GM21529 (cell line): ENCODE measurements at regions not wholly inside any gene's neighbourhood (a gene's known extent, or its start where the extent isn't known, plus 50 kb on each side); places are given as distances from the start of the nearest gene placed in this dataset.
"Not testable (repeated sequence)": the region's sequence is repeated elsewhere in the genome, so short reads cannot be mapped to it uniquely, and the experiment has no call there.

Experiments
- ATAC-seq: cut with Tn5 transposase; IDR thresholded peaks from one replicate; pipeline ENCODE4 v1.9.1; 2021; ENCODE audit not compliant: unreplicated experiment

DNA sequence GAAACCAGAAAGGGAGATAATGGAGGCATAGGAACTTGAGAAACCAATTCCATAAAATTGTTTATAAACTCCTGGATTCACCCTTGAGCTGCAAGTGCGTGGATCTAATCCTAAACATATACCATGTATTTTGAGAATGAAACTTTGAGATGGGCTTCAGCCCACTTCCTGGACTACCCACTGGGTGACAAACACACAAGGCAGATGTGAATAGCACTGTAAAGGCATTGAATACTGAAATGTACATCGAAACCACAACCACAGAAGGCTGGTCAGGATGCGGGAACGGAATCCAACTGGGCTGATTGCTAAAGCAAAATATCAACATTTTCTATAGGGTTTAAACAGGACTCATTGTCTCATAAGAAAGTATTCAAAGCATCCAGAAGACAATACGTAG, 228.5 kb upstream of the ZEB2 start:
- no peak for ATAC-seq

DNA sequence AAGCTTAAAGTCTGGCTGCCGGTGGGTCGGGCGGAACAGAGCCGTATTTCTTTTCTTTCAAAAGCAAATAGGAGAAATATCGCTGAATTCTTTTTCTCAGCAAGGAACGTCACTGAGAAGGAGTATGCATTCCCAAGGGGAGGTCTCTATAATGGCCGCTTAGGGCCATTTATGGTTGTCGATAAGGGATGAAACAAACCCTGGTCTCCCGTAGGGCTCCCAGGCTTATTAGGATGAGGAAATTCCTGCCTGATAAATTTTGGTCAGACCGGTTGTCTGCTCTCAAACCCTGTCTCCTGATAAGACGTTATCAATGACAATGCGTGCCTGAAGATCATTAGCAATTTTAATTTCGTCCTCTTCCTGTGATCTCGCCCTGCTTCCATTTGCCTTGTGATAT, 227.7 kb upstream of the ZEB2 start:
- no peak for ATAC-seq

DNA sequence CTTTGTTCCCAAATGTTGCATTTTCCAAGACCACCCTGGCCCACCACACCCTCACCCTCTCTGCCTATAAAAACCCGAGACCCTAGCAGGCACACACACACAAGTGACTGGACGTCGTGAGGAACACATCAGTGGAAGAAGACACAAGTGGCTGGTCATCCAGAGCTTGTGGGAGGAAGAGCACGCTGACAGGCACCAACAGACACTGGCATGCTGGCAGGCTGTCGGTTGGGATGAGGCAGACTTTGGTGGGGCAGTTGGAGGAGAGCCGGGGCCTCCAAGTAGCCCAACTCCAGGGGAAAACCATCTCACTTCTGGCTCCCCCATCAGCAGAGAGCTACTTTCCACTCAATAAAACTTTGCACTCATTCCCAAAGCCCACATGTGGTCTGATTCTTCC, 225.5 kb upstream of the ZEB2 start:
- no peak for ATAC-seq

DNA sequence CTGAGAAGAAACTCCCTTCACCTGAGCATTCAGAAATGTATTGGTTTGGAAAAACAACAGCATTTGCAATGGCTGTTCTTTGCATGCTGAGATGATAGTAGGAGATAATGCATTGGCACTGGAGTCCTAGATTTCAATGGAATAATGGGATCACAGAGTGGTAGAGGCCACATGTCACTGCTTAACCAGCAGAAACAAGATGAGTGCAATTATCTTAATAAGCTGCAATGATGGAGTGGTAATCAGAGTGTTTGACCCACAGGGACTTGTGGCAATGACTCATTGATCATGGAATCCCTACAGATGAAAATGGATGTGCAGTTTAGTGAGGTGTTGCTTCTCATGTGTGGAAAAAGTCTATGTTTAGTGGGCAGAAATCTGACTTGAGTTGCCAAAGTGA, 218.8 kb upstream of the ZEB2 start:
- no peak for ATAC-seq

DNA sequence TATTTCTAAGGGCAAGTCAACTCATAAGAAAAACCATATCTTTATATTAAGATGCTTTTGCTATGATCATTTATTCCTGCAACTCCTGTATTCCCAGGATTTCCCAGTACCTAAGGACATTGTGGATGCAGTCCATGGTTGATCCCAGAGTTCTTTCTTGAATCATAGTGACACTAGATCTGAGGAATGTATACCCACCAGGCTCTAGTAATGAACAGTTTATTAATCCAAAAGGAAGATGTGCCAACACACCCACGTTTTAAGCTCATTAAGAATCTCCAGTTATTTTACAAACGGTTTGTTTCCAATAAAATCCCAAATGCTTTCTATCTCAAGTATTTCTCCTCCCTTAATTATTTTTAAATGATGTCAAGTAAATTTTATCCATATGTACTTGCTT, 210.8 kb upstream of the ZEB2 start:
- ATAC-seq, result no peak

DNA sequence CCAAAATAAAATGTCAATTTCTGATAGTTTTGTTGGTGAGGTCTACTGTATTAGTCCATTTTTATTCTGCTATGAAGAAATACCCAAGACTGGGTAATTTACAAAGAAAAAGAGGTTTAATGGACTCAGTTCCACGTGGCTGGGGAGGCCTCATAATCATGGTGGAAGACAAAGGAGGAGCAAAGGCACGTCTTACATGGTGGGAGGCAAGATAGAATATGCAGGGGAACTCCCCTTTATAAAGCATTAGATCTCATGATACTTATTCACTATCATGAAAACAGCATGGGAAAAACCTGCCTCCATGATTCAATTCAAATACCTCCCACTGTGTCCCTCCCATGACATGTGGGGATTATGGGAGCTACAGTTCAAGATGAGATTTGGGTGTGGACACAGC, 204.5 kb upstream of the ZEB2 start:
- not testable (repeated sequence) for ATAC-seq

DNA sequence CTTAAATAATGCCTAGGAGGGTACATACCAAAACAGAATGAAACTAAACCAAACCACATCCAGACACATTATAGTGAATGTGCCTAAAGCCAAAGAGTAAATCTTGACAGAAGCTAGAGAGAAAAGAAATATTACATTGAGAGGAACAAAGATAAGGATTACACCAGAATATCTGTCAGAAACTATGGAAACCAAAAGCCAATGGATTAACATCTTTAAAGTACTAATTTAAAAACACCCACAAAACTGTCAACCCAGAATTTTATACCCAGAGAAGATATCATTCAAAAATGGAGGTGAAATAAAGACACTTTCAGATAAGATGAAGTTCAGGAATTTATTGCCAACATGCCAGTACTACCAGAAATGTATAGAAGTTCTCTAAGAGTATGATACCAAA, 198.5 kb upstream of the ZEB2 start:
- no peak for ATAC-seq

DNA sequence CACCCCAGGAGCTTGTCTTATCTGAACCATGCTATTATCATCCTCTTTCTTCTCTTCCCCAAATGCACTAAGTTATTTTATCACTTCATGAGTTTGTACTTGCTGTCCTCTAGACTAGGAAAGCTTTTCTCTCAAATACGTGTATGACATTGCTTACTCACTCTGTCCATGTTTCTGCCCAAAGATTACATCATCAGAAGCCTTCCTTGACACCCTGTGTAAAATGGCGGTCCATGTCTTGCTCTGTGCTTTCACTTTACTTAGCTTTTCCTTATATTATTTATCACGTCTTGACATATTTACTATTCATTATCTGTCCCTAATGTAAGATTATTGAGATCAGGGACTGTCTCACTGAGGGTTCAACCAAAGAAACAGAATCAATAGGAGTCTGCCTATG, 196.1 kb upstream of the ZEB2 start:
- no peak for ATAC-seq

DNA sequence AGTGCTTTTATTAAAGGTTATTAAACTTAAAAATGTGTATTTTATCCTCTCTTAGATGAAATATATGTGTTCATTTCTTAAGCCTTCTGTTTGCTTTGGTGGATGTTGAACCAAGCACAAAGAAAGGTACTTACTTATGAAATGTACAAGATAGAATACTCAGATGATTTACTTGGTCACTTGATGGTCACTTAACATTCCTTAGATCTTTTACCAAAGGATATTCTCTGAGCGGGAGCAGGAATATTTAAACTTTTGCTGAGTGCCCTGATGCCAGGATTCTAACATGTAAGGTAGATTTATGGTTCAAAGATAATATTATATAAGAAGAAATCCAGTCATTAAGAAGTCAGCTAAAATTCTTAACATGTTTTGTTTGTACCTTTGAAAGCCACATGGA, 193.5 kb upstream of the ZEB2 start:
- ATAC-seq, result no peak

DNA sequence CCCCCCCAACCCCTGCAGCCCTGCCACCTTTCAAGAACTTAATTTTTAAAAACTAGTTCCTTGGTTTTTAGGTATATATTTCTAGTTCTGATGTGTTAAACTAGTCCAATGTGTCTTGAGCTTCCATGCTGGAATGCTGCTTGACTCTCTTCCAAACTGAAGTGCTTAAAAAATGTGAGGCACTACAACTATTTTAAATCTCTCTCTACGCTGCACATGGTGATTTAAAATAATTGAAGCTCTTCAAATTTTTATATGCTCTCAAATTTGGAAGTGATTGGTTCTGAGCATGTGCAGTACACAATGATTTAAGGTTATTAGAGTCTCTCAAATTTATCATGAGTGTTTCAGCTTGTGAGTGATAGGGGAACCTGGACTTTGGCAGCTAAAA, 192.6 kb upstream of the ZEB2 start:
- ATAC-seq, result no peak

DNA sequence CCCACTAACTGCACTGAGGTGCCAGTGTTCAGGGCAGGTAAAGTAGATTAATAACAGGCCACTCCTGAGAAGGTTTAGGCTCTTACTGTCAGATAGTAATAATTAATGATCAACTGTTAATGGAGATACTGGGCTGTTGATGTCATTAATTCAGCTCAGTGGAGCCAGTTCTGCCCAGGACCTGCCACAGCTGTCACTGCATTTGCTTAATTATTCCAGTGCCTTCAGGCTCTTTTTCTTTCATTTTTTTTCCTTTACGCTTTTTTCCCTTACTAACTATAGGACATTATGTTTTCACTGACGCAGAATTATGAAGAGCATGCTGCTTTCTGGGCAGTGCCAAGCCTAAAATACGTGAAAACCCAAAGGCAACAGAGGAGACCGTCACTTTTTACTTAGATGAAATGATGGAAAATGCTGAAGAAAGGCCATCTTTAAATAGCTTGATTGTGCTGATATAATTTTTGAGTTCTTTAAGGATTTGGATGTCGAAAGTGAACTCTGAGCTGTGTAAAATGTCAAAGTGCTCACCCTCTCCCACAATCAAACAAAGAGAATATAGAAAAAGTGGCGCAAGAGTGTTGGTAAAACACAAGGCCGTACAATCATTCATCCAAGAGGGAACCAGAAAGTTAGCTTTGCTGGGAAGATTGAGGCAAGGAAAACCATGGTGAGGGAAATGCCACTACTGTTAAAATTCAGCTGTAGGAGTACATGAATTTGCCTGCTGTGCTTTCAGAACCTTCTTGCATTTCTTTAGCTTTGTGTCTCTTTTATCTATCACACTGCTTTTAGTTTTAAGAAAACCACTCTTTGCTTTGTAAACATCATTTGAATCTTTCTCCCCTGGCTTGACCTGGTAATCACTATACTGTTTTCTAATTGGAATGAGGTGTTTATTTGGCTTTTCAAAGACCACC, 192.0 kb upstream of the ZEB2 start:
- no peak for ATAC-seq

DNA sequence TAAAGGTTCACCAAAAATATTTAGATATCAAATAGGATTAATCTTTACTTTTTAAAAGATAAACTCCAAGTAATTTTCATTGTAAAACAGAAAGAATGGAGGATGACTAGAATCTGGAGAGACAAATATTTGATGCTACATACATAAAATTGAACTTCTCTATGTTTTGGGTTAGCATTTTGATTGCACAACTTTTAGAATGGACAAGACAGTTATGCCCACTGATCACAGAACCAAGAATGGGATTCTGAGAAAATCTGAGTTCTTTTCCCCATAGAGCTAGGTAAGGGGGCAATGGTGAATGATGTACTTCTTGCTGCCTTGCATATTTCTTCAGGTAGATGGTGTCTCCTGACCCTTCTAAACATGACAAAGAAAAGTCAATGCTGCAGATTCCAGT, 191.2 kb upstream of the ZEB2 start:
- no peak for ATAC-seq

DNA sequence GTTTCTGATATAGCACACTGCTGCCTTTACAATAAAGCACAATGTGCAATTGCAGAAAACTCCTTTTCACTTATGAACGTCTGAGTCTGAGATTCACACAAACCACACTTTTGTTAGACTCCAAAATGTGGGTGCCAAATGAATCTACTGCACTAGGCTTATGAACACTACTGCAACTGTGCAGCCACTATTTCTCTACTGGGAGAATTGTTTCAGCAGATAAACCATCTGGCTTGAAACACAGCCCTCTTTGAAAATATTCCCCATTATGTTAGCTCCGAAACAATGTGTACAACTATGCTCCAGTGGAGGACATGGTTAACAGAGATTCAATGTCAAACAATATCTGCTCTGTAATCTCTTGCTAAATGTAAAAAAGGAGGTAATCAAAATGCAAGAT, 188.7 kb upstream of the ZEB2 start:
- ATAC-seq, result no peak

DNA sequence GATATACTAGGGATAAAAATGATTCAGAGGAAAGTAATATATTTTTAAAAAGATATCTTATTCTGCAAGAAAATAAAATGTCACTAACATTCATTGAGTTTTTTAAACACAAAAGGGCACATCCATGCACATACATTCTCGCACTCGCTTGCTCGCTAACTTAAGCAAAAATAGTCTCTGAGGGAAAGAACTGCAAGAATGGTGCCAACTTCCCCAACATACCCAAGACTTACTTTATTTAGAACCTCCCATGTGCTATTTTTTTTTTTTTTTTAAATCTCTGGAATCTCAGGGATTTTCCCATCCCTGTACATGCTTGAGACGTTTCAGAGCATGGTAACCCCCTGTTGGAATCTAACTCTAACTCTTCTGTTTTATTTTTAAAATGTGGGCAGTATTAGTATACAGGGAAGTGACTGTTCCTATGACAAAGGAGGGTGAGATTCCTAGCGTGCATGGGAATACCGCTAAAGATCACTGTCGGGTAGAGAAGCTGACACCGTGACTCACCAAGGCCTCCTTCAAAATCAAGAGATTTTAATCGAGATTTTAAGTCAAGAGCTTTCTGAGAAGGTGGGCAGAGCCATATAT, 187.9 kb upstream of the ZEB2 start:
- no peak for ATAC-seq

DNA sequence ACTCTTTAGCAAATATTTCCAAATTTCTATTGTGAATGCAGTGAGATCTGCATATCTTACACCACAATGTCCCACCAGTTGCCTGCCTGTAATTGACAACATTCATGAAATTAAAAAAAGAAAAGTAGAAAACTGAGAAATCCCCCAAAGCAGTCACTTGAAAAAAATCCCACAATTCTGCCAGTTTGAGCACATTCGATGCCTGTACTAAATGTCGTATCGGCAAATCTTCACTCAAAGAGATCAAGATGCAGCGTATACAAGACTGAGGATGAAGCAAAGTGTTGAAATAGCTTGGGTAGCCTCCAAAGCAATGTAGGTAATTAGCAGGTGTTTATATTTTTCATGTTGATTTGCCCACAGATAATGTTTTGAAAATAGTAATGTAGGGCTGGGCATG, 186.7 kb upstream of the ZEB2 start:
- no peak for ATAC-seq

DNA sequence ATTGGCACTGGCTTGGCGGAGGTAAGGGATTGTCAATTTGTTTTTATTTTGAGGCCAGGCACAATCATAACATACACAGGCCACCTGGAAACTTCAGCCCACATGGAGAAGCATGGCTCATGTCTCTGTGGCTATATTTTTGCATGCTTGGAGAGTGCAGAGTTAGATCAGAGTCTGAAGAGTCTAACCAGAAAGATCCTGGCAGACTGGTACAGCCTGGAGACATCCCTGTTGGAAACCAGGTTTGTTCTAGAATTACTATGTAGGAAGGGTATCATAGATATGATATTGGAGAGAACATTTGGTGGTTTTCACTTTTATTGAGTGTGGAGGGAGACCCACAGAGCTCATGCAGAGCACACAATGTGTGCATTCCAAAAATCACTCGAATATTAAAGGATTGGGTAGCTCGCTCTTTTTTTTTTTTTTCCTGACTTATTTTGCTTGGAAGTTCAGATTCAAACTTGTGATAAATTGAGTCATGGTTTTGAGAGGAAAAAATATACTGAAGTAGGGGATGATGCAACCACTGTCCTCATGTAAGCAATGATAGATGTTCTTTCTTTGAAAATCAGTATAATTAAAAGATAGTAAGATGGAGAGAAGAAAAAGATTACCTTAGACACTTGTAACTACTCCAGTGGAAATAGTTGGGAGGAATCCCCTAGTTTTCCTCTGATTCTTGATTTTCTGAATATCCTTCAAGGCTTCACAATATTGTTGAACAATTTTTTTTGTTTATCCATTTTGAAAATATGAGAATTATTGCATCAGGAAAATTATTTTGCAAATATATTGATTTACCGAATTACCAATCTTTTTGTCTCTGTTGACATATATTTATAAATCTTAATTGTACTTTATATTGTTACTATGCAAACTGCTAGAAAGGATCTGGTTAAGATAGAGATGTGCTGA, 185.7 kb upstream of the ZEB2 start:
- no peak for ATAC-seq

DNA sequence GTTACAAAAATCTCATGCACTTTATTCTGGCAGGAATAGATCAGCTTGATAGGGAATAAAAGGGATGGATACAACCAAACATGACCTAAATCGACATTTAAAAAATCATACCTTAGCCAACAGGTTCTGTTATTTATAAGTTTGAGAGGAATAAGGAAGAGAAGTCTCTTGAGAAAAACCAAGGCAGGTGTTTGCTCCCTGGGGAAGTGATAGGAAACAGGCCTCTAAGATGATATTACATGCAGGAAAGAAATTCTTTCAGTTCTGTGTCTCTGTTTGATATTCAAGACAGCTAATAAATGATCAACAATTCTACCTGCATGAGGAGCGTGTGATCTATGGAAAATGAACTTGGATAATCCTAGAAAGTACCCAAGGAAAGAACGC, 184.8 kb upstream of the ZEB2 start:
- no peak for ATAC-seq

DNA sequence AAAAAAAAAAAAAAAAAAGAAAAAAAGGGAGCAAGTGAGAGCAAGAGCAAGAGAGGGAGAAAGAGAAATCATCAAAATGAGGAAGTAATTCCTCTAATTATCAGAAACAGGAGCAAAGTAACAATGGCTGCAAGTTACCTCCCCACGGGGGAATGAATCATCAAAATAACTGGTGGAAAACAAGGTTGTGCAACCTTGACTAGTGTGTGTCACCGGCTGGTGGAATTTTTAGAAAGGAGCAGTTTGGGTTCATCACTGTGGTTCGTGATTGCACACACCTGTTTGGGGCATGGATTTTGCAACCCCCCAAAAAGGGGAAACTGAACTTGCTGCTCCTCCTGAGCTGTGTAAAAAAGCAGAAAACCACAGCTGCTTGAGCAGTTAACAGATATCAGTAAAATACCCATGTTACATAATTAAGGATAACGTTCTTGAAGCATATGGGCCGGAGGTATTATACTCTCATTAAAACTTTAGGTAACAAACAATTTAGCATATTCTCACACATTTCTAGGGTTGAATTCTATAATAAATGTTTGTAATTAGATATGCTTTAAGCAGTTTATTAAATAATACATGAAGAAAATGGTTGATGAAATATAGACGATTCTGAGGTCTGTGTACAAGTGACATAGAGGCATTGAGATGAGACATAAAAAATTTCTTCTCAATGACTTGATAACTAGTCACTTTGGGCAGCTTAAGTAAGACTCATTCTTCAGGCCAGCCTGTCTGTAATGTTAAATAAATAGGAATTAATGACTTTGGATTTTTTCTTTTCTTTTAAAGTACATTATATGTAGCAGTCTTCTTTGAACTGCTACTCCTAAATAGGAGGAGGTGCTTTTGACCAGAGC, 184.2 kb upstream of the ZEB2 start:
- no peak for ATAC-seq

DNA sequence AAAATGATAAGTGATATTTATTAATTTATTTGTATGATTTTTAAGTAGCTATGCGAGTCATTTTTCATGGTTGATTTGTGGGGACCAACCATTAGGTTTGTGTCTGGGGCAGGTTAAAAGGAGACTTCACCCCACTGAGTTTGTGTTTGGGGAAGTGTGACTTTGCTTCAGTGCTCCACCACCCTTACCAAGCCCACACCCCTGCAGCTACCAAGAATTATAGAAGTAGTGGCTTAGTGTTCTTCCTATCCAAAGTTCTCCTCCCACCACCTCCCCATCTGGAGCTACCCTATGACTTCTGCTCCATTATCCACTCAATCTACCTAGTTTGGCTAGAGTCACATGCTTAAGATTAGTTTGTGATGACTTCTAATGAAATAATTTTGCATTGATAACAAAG, 182.1 kb upstream of the ZEB2 start:
- no peak for ATAC-seq

DNA sequence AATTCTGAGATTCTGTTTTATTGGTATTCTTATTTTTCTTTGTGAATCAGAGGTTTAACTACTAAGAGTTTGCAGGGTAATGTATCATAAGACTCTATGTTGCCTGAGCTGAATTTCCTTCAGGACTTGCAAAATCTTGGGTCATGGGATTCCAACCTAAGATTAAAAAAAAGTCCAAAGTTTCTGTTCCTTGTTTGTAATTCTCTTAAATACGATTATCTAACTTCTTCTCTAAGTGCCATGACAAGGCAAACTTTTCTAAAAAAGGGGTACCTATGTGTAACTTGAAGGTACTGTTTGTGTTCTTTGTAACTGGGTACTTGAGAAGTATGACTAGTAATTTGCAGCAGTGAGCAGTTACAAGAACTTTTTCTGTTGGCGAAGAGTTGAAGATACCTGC, 181.3 kb upstream of the ZEB2 start:
- ATAC-seq, result no peak

DNA sequence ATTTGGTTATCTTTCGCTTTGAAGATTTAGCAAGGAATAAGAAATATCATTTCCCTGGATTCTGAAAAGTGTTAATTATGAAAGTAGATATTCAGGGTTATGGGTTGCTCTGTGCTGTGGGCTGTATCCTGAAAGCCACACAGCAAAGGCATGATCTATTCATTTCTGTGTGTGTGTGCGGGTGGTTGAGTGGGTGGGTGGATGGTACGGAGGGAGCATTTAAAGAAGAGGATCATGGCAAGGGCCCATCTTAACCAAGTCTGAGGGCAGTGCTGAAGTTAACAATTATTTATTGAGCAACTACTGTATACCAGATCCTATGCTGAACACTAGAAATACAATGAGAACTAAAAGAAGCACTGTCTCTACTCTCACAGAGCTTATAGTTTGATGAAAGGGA, 178.2 kb upstream of the ZEB2 start:
- no peak for ATAC-seq
